GM12891 (cell line): ENCODE measurements at regions not wholly inside any gene's neighbourhood (a gene's known extent, or its start where the extent isn't known, plus 50 kb on each side); places are given as distances from the start of the nearest gene placed in this dataset.
"Not testable (repeated sequence)": the region's sequence is repeated elsewhere in the genome, so short reads cannot be mapped to it uniquely, and the experiment has no call there.

Experiments used
- DNase-seq: peaks from one replicate; pipeline ENCODE4 v3.0.0; 2011; ENCODE audit warnings: low spot score; ENCODE audit not compliant: insufficient read length
- FAIRE-seq: peaks from 2 replicates; lab custom pipeline; 2011; peaks lifted over from hg19 to GRCh38; lab: Jason Lieb, UNC
- PAX5 ChIP-seq: IDR thresholded peaks from 2 replicates; pipeline ENCODE4 v1.6.1; 2011; ENCODE audit warnings: low read length, moderate library complexity, mild to moderate bottlenecking; ENCODE audit not compliant: insufficient read depth, severe bottlenecking
- POLR2A ChIP-seq: IDR thresholded peaks from 2 replicates; pipeline ENCODE4 v1.6.1; 2011; ENCODE audit warnings: low read depth, low read length, control low read depth
- POLR2AphosphoS5 ChIP-seq: IDR thresholded peaks from 2 replicates; pipeline ENCODE4 v1.6.1; 2011; ENCODE audit warnings: low read depth, low read length, control low read depth
- POU2F2 ChIP-seq: IDR thresholded peaks from 2 replicates; pipeline ENCODE4 v1.6.1; 2011; ENCODE audit warnings: low read depth, mild to moderate bottlenecking, control low read depth, low read length, moderate library complexity
- SPI1 ChIP-seq: IDR thresholded peaks from 2 replicates; pipeline ENCODE4 v1.6.1; 2011; ENCODE audit warnings: low read depth, low read length, control low read depth
- TAF1 ChIP-seq: IDR thresholded peaks from 2 replicates; pipeline ENCODE4 v1.6.1; 2011; ENCODE audit warnings: low read depth, low read length, control low read depth

DNA sequence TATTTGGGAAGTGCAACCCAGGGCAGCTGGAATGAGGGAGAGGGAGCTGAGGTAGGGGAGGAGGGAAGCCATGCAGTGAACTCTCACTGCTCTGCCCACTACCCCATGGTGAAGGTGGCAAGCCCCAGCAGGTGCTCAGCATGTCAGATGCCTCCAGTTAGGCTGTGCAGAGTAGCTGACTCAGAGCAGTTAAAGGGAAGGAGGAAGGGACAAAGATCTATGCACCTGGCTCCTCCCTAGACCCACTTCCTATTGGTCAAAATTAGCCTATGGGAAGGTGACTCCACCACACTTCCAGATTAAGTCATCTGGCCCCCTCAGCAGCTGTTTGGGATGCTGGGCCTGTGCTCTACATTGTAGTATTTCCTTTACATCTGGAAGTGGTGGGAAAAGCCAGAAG lies 125.7 kb upstream of the MTPN start:
- no peak for TF ChIP-seq TAF1
- TF ChIP-seq POLR2AphosphoS5 = no peak
- TF ChIP-seq PAX5 = no peak
- no peak for TF ChIP-seq POU2F2
- no peak for TF ChIP-seq POLR2A
- TF ChIP-seq SPI1 = no peak
- FAIRE-seq (no peak), DNase-seq (no peak)

DNA sequence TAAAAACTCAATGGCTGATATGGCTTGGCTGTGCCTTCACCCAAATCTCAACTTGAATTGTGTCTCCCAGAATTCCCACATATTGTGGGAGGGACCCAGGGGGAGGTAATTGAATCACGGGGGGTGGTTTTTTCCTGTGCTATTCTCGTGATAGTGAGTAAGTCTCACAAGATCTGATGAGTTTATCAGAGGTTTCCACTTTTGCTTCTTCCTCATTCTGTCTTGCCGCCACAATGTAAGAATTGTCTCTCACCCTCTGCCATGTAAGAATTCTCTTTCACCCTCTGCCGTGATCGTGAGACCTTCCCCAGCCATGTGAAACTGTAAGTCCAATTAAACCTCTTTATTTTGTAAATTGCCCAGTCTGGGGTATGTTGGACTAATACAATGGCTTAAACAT lies 115.6 kb upstream of the MTPN start:
- not testable (repeated sequence) for DNase-seq, FAIRE-seq

- no peak for FAIRE-seq
- no peak for DNase-seq
- TF ChIP-seq POLR2AphosphoS5 (no peak), PAX5 (no peak), TAF1 (no peak), POLR2A (no peak)
Observed at GRCh38 chr7:136087881-136088280, 110.7 kb upstream of the MTPN start.

DNA sequence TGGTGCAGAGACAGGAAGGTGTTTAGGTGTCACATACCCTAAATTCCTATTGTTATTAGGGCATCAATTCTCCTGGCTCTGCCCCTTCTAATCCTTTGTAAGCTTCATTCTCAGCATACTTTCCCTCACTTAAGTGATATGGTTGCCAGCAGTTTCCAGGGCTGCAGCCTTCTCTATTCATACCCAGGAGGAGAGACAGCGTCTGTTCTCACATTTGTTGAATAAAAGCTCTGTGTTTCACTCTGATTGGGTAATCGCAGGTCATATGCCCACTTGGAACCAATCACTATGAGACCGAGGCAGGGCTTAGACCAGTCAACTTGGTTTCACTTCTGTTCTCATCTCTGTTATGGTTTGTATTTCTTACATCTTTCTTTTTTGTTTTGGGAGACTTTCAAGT lies 109.6 kb upstream of the MTPN start:
- no peak for TF ChIP-seq PAX5
- no peak for TF ChIP-seq POU2F2
- TF ChIP-seq TAF1 = no peak
- no peak for TF ChIP-seq POLR2A
- no peak for TF ChIP-seq POLR2AphosphoS5
- no peak for TF ChIP-seq SPI1
- no peak for DNase-seq
- no peak for FAIRE-seq

DNA sequence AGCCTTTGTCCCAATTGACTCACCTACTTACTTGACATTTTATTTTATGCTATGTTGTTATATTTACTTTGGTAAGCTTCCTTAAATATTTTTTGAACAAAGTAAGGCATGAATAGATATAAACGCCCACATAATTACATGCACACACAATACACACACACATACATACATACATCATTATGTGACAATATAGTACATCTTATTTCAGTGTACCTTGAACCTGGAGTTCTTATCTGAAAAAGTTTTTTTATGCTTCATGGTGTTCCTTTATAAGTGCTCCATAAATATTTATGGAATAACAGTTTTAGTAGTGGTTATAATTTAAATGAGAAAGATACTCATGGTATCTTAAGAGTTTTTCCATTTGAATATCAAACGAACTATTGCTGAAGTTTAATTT lies 102.8 kb upstream of the MTPN start:
- no peak for FAIRE-seq
- TF ChIP-seq POLR2AphosphoS5 (no peak), POU2F2 (no peak), POLR2A (no peak), TAF1 (no peak), PAX5 (no peak), SPI1 (no peak)

DNA sequence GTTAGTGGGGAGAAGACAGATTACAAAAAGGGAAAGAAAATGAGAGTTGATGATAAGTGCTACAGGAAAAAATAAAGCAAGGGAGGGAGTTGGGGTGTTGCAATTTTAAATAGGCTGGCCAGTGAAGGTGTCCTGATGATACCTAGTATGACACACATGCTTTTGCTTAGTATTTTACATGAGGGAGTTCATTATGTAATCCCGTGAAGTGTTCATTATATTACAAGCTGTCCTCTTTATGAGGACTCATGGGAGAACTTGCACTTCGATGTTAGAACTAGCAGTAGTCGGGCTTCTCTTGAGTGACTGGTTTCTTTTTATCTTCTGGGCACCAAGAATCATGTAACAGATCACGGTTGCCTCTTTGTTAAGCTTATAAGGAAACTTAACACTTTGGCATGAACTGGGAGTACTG lies 102.3 kb upstream of the MTPN start:
- DNase-seq = no peak
- no peak for FAIRE-seq
- TF ChIP-seq POLR2A (no peak), SPI1 (no peak)

More for the DNA sequence above, 102.8 kb upstream of the MTPN start:
- no peak for DNase-seq

GRCh38 chr7:136079066-136079465 lies 101.9 kb upstream of the MTPN start:
- DNase-seq (no peak), FAIRE-seq (no peak)
- no peak for TF ChIP-seq POU2F2
- no peak for TF ChIP-seq PAX5
- no peak for TF ChIP-seq POLR2A
- no peak for TF ChIP-seq TAF1
- no peak for TF ChIP-seq POLR2AphosphoS5

DNA sequence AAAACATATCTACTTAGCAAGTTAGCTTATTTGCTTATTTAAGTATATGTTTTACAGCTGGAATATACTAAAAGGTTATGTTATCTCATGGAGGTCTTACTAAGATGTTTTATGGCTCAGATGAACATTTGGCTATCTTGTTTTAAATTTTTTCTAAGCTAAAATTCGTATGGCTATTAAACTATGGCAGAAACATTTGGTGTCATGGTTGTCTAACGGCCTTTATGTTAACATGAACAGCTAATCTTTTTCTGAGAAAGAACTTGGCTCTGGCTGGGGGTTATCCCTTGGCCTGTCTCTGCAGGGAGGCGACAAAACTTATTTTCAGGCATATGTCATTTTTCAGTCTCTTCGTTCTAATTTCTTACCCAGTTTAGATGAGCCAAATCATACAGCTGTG lies 101.5 kb upstream of the MTPN start:
- FAIRE-seq (no peak), DNase-seq (no peak)
- TF ChIP-seq POLR2A = no peak
- no peak for TF ChIP-seq TAF1
- no peak for TF ChIP-seq SPI1
- TF ChIP-seq POU2F2 = no peak
- no peak for TF ChIP-seq PAX5
- no peak for TF ChIP-seq POLR2AphosphoS5

GRCh38 chr7:136076954-136077353 lies 99.8 kb upstream of the MTPN start:
- TF ChIP-seq TAF1 (no peak), SPI1 (no peak), POLR2A (no peak), POU2F2 (no peak), PAX5 (no peak), POLR2AphosphoS5 (no peak)
- DNase-seq (no peak), FAIRE-seq (no peak)

- no peak for DNase-seq
- no peak for TF ChIP-seq TAF1
- no peak for TF ChIP-seq POLR2AphosphoS5
- TF ChIP-seq PAX5 = no peak
- TF ChIP-seq SPI1 = no peak
- no peak for TF ChIP-seq POLR2A
- TF ChIP-seq POU2F2 = no peak
- FAIRE-seq = no peak
Observed at GRCh38 chr7:136074843-136075242, 97.7 kb upstream of the MTPN start.

DNA sequence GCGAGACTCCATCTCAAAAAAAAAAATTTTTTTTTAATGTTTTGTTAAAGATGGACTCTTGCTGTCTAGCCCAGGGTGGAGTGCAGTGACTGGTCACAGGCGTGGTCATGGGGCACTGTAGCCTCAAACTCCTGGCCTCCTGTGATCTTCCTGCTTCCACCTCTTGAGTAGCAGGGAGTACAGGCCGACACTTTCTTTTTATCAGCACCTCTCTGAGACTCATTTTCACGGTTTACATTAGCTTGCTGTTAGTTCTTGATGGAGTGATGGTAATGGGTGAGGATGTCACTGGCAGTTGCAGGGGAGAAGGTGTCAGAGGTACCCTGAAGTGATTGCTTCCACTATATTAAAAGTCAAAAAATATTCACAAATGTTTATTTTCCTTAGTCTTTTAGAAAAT lies 95.3 kb upstream of the MTPN start:
- no peak for TF ChIP-seq PAX5
- no peak for TF ChIP-seq POU2F2
- TF ChIP-seq TAF1 = no peak
- TF ChIP-seq SPI1 = no peak
- no peak for TF ChIP-seq POLR2A
- TF ChIP-seq POLR2AphosphoS5 = no peak
- DNase-seq (no peak), FAIRE-seq (no peak)
